ENCODE measurements at regions not wholly inside any gene's neighbourhood (a gene's known extent, or its start where the extent isn't known, plus 50 kb on each side); places are given as distances from the start of the nearest gene placed in this dataset.
"Not testable (repeated sequence)": the region's sequence is repeated elsewhere in the genome, so short reads cannot be mapped to it uniquely, and the experiment has no call there.

DNA sequence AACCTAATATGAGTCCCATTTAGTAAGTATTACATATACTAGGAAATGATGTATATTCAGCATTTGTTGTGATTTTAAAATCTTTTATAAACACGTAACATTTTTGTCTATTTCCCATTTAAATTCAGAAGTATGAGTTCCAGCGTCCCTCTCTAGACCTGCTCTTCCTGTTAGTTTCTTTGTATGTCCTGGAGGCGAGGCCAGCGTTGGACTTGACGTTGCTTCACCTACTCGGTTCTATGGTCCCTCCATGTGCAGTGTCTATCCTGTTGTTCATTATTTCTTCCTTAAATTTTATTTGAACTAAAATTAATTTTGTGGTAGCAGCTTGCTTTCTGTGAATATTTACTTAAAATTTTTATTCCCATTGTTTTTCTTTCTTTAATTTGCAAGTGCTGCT, 88.5 kb downstream of the POTEH start:
- TF ChIP-seq POLR2AphosphoS5, POLR2A (IDR thresholded peaks at IDR 0.05): not testable (repeated sequence)
